DOHH2 (cell line): ENCODE measurements at regions not wholly inside any gene's neighbourhood (a gene's known extent, or its start where the extent isn't known, plus 50 kb on each side); places are given as distances from the start of the nearest gene placed in this dataset.

Experiments used
- CTCF ChIP-seq: fragments of 200-600 bp; sonication (generic); IDR thresholded peaks from one replicate; pipeline ENCODE4 v1.5.1; 2014; ENCODE audit warnings: antibody characterized with exemption, mild to moderate bottlenecking, low read depth, low read length; ENCODE audit not compliant: poor library complexity, severe bottlenecking
- EZH2phosphoT487 ChIP-seq: fragments of 200-600 bp; sonication (generic); IDR thresholded peaks from 2 replicates; pipeline ENCODE4 v1.6.1; 2017; ENCODE audit warnings: borderline replicate concordance, mild to moderate bottlenecking, antibody characterized with exemption, low read length, moderate library complexity, mixed read lengths

- no peak for TF ChIP-seq CTCF
- no peak for TF ChIP-seq EZH2phosphoT487
These were observed 642.4 kb downstream of the GOLGA6L6 start for GRCh38 chr15:19899021-19899824.
